ENCODE measurements at regions not wholly inside any gene's neighbourhood (a gene's known extent, or its start where the extent isn't known, plus 50 kb on each side); places are given as distances from the start of the nearest gene placed in this dataset.

- no peak for TF ChIP-seq POLR2AphosphoS5 (IDR thresholded peaks at IDR 0.05; ENCODE audit: low read depth, low read length)
- TF ChIP-seq POLR2A (IDR thresholded peaks at IDR 0.05; ENCODE audit: low read depth, low read length): no peak
- DNase-seq (ENCODE audit: insufficient read length, low spot score) (no peak), FAIRE-seq (no peak)
Measured at GRCh38 chr16:85306793-85307551, 194.7 kb upstream of the CIBAR2 start.

GRCh38 chr16:85307552-85308364 is 195.5 kb upstream of the CIBAR2 start:
- no peak for DNase-seq (ENCODE audit: insufficient read length, low spot score)
- TF ChIP-seq POLR2A (IDR thresholded peaks at IDR 0.05; ENCODE audit: low read depth, low read length): no peak
- no peak for TF ChIP-seq POU2F2 (IDR thresholded peaks at IDR 0.05; ENCODE audit: low read depth, low read length)
- no peak for TF ChIP-seq PAX5 (IDR thresholded peaks at IDR 0.05; ENCODE audit: insufficient read depth, low read length, severe bottlenecking)
- FAIRE-seq: no peak

- TF ChIP-seq POU2F2 (IDR thresholded peaks at IDR 0.05; ENCODE audit: low read depth, low read length) (no peak), SPI1 (IDR thresholded peaks at IDR 0.05; ENCODE audit: low read depth, low read length) (no peak), PAX5 (IDR thresholded peaks at IDR 0.05; ENCODE audit: insufficient read depth, low read length, severe bottlenecking) (no peak), POLR2A (IDR thresholded peaks at IDR 0.05; ENCODE audit: low read depth, low read length) (no peak), TAF1 (IDR thresholded peaks at IDR 0.05; ENCODE audit: low read depth, low read length) (no peak), POLR2AphosphoS5 (IDR thresholded peaks at IDR 0.05; ENCODE audit: low read depth, low read length) (no peak)
- FAIRE-seq: peak; percentile 5
Measured at GRCh38 chr16:85308611-85309540, 196.6 kb upstream of the CIBAR2 start.

DNA sequence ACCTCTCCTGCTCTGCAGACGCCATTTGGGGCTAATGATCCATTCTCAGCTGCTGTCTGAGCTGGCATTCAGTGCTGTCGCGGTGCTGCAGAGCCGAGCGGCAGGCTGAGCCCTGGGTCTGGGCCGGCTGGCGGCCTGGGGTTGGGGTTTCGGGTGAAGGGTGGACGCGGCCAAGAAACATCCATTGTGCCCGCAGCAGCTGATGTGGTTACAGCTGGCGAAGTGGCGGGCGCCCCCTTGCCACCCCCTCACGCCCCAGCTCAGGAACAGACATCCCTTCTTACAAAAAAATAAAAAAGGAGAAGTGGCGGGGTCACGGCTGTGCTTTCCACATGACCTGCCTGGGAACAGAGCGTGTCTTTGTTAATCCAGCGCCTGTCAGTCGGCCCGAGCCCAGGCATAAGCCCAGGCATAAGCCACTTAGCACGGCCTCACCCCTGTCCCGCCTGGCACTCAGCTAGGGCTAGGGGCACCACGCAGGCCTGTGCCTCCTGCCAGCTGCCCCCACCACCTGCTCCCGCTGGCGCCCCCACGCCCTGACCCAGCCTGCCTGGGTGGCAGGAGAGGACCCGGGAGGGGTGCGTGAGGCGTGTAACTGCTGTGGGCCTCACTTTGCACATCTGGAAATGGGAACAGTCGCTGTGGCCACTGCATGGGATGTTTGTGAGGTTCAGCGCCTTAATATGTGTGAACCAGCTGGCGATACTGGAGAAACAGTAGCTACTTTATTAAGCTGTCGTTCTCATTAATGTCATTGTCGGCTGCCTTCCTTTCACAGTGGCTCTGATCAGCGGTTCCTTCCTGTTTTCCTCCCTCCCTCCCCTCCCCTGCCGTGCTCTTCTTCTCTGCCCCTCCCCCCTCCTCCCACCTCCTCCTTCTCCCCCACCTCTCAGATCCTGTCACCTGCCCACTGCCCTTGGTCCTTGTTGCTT is 197.7 kb upstream of the CIBAR2 start:
- DNase-seq (ENCODE audit: insufficient read length, low spot score) (no peak), FAIRE-seq (peak; percentile 64)
- TF ChIP-seq SPI1 (IDR thresholded peaks at IDR 0.05; ENCODE audit: low read depth, low read length) (peak; percentile 88), POLR2AphosphoS5 (IDR thresholded peaks at IDR 0.05; ENCODE audit: low read depth, low read length) (no peak)

More at GRCh38 chr16:85308611-85309540, 196.6 kb upstream of the CIBAR2 start:
- no peak for DNase-seq (ENCODE audit: insufficient read length, low spot score)

- no peak for FAIRE-seq
Measured at GRCh38 chr16:85310868-85311585, 198.8 kb upstream of the CIBAR2 start.

GRCh38 chr16:85311741-85312140 is 199.5 kb upstream of the CIBAR2 start:
- FAIRE-seq (no peak), DNase-seq (ENCODE audit: insufficient read length, low spot score) (no peak)
- no peak for TF ChIP-seq POLR2A (IDR thresholded peaks at IDR 0.05; ENCODE audit: low read depth, low read length)
- TF ChIP-seq POU2F2 (IDR thresholded peaks at IDR 0.05; ENCODE audit: low read depth, low read length): no peak
- no peak for TF ChIP-seq SPI1 (IDR thresholded peaks at IDR 0.05; ENCODE audit: low read depth, low read length)
- no peak for TF ChIP-seq PAX5 (IDR thresholded peaks at IDR 0.05; ENCODE audit: insufficient read depth, low read length, severe bottlenecking)
- TF ChIP-seq TAF1 (IDR thresholded peaks at IDR 0.05; ENCODE audit: low read depth, low read length): no peak

More at GRCh38 chr16:85310868-85311585, 198.8 kb upstream of the CIBAR2 start:
- TF ChIP-seq TAF1 (IDR thresholded peaks at IDR 0.05; ENCODE audit: low read depth, low read length) (no peak), POLR2A (IDR thresholded peaks at IDR 0.05; ENCODE audit: low read depth, low read length) (no peak), SPI1 (IDR thresholded peaks at IDR 0.05; ENCODE audit: low read depth, low read length) (no peak), POU2F2 (IDR thresholded peaks at IDR 0.05; ENCODE audit: low read depth, low read length) (no peak), PAX5 (IDR thresholded peaks at IDR 0.05; ENCODE audit: insufficient read depth, low read length, severe bottlenecking) (no peak), POLR2AphosphoS5 (IDR thresholded peaks at IDR 0.05; ENCODE audit: low read depth, low read length) (no peak)
- no peak for DNase-seq (ENCODE audit: insufficient read length, low spot score)

GRCh38 chr16:85312174-85312573 is 199.9 kb upstream of the CIBAR2 start:
- no peak for DNase-seq (ENCODE audit: insufficient read length, low spot score)
- no peak for FAIRE-seq
- TF ChIP-seq POLR2AphosphoS5 (IDR thresholded peaks at IDR 0.05; ENCODE audit: low read depth, low read length) (no peak), TAF1 (IDR thresholded peaks at IDR 0.05; ENCODE audit: low read depth, low read length) (no peak), POU2F2 (IDR thresholded peaks at IDR 0.05; ENCODE audit: low read depth, low read length) (no peak), PAX5 (IDR thresholded peaks at IDR 0.05; ENCODE audit: insufficient read depth, low read length, severe bottlenecking) (no peak), SPI1 (IDR thresholded peaks at IDR 0.05; ENCODE audit: low read depth, low read length) (no peak), POLR2A (IDR thresholded peaks at IDR 0.05; ENCODE audit: low read depth, low read length) (no peak)

Measured in GM12891 (cell line).